ENCODE measurements at regions not wholly inside any gene's neighbourhood (a gene's known extent, or its start where the extent isn't known, plus 50 kb on each side); places are given as distances from the start of the nearest gene placed in this dataset.

DNA sequence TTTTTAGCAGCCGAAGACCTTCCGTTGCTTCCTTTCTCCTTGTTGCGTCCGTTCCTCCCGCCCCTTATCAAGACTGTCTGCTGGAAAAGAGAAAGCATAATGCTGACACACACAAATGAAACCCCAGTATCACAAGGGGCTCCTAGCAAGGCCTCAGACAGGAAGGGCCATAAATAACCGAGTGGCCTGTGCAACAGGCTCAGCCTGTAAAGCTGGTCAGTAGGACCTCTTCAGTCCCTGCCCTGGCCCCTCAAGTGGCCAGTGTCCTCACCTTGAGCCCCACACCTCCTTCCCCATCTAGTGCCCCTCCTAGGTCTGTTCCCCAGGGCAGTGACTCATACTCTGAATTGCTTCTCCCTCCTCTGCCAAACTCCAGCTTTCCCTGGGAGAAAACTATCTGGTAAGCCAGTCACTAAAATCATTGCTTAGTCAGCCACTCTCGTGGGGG lies 174.6 kb upstream of the IL12B start:
- Histone ChIP-seq H3K27ac (replicated peaks) (no peak overlapping the region), H3K27me3 (ENCODE audit: insufficient read depth, poor library complexity, severe bottlenecking) (no peaks in the 10 kb centered on the region), H3K4me3 (replicated peaks; ENCODE audit: insufficient read depth, low read length) (no peak overlapping the region)
- no peak for DNase-seq (ENCODE audit: low read depth in 1 of 2, low spot score in 1 of 2)
- TF ChIP-seq, protein P1, sequence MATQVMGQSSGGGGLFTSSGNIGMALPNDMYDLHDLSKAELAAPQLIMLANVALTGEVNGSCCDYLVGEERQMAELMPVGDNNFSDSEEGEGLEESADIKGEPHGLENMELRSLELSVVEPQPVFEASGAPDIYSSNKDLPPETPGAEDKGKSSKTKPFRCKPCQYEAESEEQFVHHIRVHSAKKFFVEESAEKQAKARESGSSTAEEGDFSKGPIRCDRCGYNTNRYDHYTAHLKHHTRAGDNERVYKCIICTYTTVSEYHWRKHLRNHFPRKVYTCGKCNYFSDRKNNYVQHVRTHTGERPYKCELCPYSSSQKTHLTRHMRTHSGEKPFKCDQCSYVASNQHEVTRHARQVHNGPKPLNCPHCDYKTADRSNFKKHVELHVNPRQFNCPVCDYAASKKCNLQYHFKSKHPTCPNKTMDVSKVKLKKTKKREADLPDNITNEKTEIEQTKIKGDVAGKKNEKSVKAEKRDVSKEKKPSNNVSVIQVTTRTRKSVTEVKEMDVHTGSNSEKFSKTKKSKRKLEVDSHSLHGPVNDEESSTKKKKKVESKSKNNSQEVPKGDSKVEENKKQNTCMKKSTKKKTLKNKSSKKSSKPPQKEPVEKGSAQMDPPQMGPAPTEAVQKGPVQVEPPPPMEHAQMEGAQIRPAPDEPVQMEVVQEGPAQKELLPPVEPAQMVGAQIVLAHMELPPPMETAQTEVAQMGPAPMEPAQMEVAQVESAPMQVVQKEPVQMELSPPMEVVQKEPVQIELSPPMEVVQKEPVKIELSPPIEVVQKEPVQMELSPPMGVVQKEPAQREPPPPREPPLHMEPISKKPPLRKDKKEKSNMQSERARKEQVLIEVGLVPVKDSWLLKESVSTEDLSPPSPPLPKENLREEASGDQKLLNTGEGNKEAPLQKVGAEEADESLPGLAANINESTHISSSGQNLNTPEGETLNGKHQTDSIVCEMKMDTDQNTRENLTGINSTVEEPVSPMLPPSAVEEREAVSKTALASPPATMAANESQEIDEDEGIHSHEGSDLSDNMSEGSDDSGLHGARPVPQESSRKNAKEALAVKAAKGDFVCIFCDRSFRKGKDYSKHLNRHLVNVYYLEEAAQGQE (IDR thresholded peaks at IDR 0.05; ENCODE audit: insufficient replicate concordance, low read depth) = no peak
- TF ChIP-seq CTCF (IDR thresholded peaks at IDR 0.05; ENCODE audit: insufficient read depth, low read length) (no peak), GABPA (IDR thresholded peaks at IDR 0.05; ENCODE audit: low read depth) (no peak), POLR2AphosphoS5 (IDR thresholded peaks at IDR 0.05; ENCODE audit: low read depth) (no peak), SPI1 (IDR thresholded peaks at IDR 0.05; ENCODE audit: borderline replicate concordance, low read depth) (no peak)

DNA sequence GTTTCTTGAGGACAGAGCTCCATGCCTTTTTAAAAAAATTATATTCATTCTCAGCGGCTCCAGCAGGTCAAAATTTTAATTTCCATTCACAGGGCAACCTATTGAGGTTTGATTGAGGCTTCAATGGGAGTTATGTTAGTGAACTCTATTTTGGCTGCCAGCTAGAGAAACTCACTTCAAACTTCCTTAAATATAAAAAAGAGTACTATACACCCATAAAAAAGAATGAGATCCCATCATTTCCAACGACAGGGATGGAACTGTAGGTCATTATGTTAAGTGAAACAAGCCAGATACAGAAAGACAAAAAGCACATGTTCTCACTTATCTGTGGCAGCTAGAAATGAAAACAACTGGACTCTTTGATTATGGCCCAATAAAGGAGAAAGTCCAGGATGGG lies 176.8 kb upstream of the IL12B start:
- Histone ChIP-seq H3K27me3 (ENCODE audit: insufficient read depth, poor library complexity, severe bottlenecking) (no peaks in the 10 kb centered on the region), H3K27ac (replicated peaks) (no peak overlapping the region), H3K4me3 (replicated peaks; ENCODE audit: insufficient read depth, low read length) (no peak overlapping the region)
- TF ChIP-seq, protein P1 (IDR thresholded peaks at IDR 0.05; ENCODE audit: insufficient replicate concordance, low read depth) = no peak
- TF ChIP-seq SPI1 (IDR thresholded peaks at IDR 0.05; ENCODE audit: borderline replicate concordance, low read depth) = no peak
- TF ChIP-seq POLR2AphosphoS5 (IDR thresholded peaks at IDR 0.05; ENCODE audit: low read depth) = no peak
- no peak for TF ChIP-seq GABPA (IDR thresholded peaks at IDR 0.05; ENCODE audit: low read depth)
- TF ChIP-seq CTCF (IDR thresholded peaks at IDR 0.05; ENCODE audit: insufficient read depth, low read length) = no peak
- DNase-seq (ENCODE audit: low read depth in 1 of 2, low spot score in 1 of 2) = no peak

DNA sequence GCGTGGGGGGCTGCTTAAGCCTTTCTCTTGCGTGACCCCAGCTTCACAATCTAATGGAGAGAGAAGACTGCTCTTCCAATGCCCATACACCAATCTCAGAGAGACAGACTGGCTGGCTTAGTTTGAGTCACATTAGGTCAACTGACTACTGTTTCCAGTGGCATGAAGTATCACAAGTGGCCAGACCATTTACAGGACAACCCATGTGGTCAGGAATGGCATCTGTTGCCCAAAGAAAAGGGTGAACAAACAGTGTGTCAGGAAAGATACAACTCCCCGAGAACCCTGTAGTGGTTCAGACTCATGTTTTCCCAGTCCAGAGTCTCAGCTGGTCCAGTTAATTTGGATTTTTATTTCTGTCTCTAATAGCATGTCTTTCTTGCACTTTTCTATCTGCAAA lies 177.4 kb upstream of the IL12B start:
- H3K27ac ChIP-seq (replicated peaks) = no peak overlapping the region
- no peaks in the 10 kb centered on the region for H3K27me3 ChIP-seq (ENCODE audit: insufficient read depth, poor library complexity, severe bottlenecking)
- DNase-seq (ENCODE audit: low read depth in 1 of 2, low spot score in 1 of 2) = no peak
- no peak overlapping the region for H3K4me3 ChIP-seq (replicated peaks; ENCODE audit: insufficient read depth, low read length)
- no peak for TF ChIP-seq CTCF (IDR thresholded peaks at IDR 0.05; ENCODE audit: insufficient read depth, low read length)
- TF ChIP-seq POLR2AphosphoS5 (IDR thresholded peaks at IDR 0.05; ENCODE audit: low read depth) = no peak
- TF ChIP-seq, protein P1 (IDR thresholded peaks at IDR 0.05; ENCODE audit: insufficient replicate concordance, low read depth) = no peak
- no peak for TF ChIP-seq SPI1 (IDR thresholded peaks at IDR 0.05; ENCODE audit: borderline replicate concordance, low read depth)
- no peak for TF ChIP-seq GABPA (IDR thresholded peaks at IDR 0.05; ENCODE audit: low read depth)
